ENCODE measurements at regions not wholly inside any gene's neighbourhood (a gene's known extent, or its start where the extent isn't known, plus 50 kb on each side); places are given as distances from the start of the nearest gene placed in this dataset.

GRCh38 chr13:112205990-112206389 is 139.0 kb downstream of the SOX1 start:
- TF ChIP-seq, protein P1, sequence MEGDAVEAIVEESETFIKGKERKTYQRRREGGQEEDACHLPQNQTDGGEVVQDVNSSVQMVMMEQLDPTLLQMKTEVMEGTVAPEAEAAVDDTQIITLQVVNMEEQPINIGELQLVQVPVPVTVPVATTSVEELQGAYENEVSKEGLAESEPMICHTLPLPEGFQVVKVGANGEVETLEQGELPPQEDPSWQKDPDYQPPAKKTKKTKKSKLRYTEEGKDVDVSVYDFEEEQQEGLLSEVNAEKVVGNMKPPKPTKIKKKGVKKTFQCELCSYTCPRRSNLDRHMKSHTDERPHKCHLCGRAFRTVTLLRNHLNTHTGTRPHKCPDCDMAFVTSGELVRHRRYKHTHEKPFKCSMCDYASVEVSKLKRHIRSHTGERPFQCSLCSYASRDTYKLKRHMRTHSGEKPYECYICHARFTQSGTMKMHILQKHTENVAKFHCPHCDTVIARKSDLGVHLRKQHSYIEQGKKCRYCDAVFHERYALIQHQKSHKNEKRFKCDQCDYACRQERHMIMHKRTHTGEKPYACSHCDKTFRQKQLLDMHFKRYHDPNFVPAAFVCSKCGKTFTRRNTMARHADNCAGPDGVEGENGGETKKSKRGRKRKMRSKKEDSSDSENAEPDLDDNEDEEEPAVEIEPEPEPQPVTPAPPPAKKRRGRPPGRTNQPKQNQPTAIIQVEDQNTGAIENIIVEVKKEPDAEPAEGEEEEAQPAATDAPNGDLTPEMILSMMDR (IDR thresholded peaks at IDR 0.05) = no peak
- TF ChIP-seq EP300 (IDR thresholded peaks at IDR 0.05) = no peak

All from esophagus muscularis mucosa (tissue), 3 donors.